Body of pancreas (tissue), 4 donors: ENCODE measurements at regions not wholly inside any gene's neighbourhood (a gene's known extent, or its start where the extent isn't known, plus 50 kb on each side); places are given as distances from the start of the nearest gene placed in this dataset.

Source experiments
- CTCF ChIP-seq, 7 experiments: fragments of 450-650 bp in 4 of 7; fragments of 200-600 bp in 3 of 7; sonication (generic) in 3 of 7; IDR thresholded peaks; one replicate each; pipeline ENCODE4 v1.5.1; 2016 to 2019; ENCODE audit warnings: antibody characterized with exemption in 7 of 7
- POLR2A ChIP-seq, 3 donors: fragments of 450-650 bp; IDR thresholded peaks; one replicate each; pipeline ENCODE4 v1.6.1; 2016; ENCODE audit warnings: antibody characterized with exemption in 3 of 3, mild to moderate bottlenecking in 2 of 3

GRCh38 chr10:78653555-78653954 lies 415.2 kb upstream of the ZMIZ1 start:
- TF ChIP-seq CTCF (IDR thresholded peaks at IDR 0.05), result no peak
- no peak for TF ChIP-seq POLR2A (IDR thresholded peaks at IDR 0.05)
